Liver (tissue), 8 donors: ENCODE measurements at regions not wholly inside any gene's neighbourhood (a gene's known extent, or its start where the extent isn't known, plus 50 kb on each side); places are given as distances from the start of the nearest gene placed in this dataset.

ENCODE experiments used
- DNase-seq: peaks from one replicate; pipeline ENCODE4 v3.0.0-alpha.2; 2017; ENCODE audit warnings: low spot score
- H3K27ac ChIP-seq, 2 donors: one replicate each; pipeline ENCODE4 v1.7.0; 2013; ENCODE audit warnings: inconsistent platforms in 2 of 2, low read length in 2 of 2, control low read depth in 1 of 2, low read depth in 1 of 2, mild to moderate bottlenecking in 1 of 2
- H3K27me3 ChIP-seq, 4 donors: one replicate each; pipeline versions ENCODE4 v1.6.1 to v1.7.0; 2013; ENCODE audit warnings: low read length in 3 of 4, inconsistent platforms in 1 of 4, mild to moderate bottlenecking in 1 of 4, moderate library complexity in 1 of 4; ENCODE audit not compliant: control insufficient read depth in 4 of 4, insufficient read depth in 4 of 4
- H3K36me3 ChIP-seq, 4 donors: one replicate each; pipeline versions ENCODE4 v1.6.1 to v1.7.0; 2013; ENCODE audit warnings: low read length in 3 of 4, mild to moderate bottlenecking in 3 of 4, low read depth in 1 of 4, moderate library complexity in 1 of 4; ENCODE audit not compliant: control insufficient read depth in 4 of 4, insufficient read depth in 3 of 4
- H3K4me1 ChIP-seq, 4 donors: one replicate each; pipeline versions ENCODE4 v1.6.1 to v1.7.0; 2013; ENCODE audit warnings: low read length in 3 of 4, mild to moderate bottlenecking in 3 of 4, moderate library complexity in 1 of 4; ENCODE audit not compliant: control insufficient read depth in 4 of 4, insufficient read depth in 4 of 4
- H3K4me3 ChIP-seq, 3 donors: one replicate each; pipeline versions ENCODE4 v1.6.1 to v1.7.0; 2013; ENCODE audit warnings: low read length in 3 of 3, control low read depth in 1 of 3, low read depth in 1 of 3, mild to moderate bottlenecking in 1 of 3
- H3K9ac ChIP-seq, 2 donors: one replicate each; pipeline ENCODE4 v1.7.0; 2013; ENCODE audit warnings: low read length in 2 of 2, mild to moderate bottlenecking in 2 of 2, moderate library complexity in 2 of 2, control low read depth in 1 of 2, low read depth in 1 of 2
- H3K9me3 ChIP-seq, 4 donors: one replicate each; pipeline versions ENCODE4 v1.6.1 to v1.7.0; 2013; ENCODE audit warnings: low read length in 3 of 4; ENCODE audit not compliant: control insufficient read depth in 4 of 4
- EGR1 ChIP-seq, 2 donors: IDR thresholded peaks; 2 replicates each; pipeline ENCODE4 v1.6.1; 2016 to 2018; ENCODE audit warnings: antibody characterized with exemption in 2 of 2, low read depth in 2 of 2
- FOXA1 ChIP-seq: IDR thresholded peaks from 2 replicates; pipeline ENCODE4 v1.6.1; 2016; ENCODE audit warnings: antibody characterized with exemption
- FOXA2 ChIP-seq: IDR thresholded peaks from 2 replicates; pipeline ENCODE4 v1.6.1; 2016; ENCODE audit warnings: antibody characterized with exemption
- GABPA ChIP-seq, 2 donors: IDR thresholded peaks in 1 of 2; conservative IDR thresholded peaks in 1 of 2; 2 replicates each; pipeline ENCODE4 v1.6.1; 2016; ENCODE audit warnings: antibody characterized with exemption in 2 of 2, mild to moderate bottlenecking in 1 of 2, moderate library complexity in 1 of 2
- HNF4A ChIP-seq, 2 donors: conservative IDR thresholded peaks; 2 replicates each; pipeline ENCODE4 v1.6.1; 2016; ENCODE audit warnings: antibody characterized with exemption in 2 of 2, mild to moderate bottlenecking in 2 of 2
- HNF4G ChIP-seq: IDR thresholded peaks from 2 replicates; pipeline ENCODE4 v1.6.1; 2016; ENCODE audit warnings: antibody characterized with exemption
- JUND ChIP-seq, 2 donors: IDR thresholded peaks; 2 replicates each; pipeline ENCODE4 v1.6.1; 2016; ENCODE audit warnings: antibody characterized with exemption in 2 of 2
- RAD21 ChIP-seq, 2 donors: IDR thresholded peaks; 2 replicates each; pipeline ENCODE4 v1.6.1; 2016; ENCODE audit warnings: antibody characterized with exemption in 2 of 2, mild to moderate bottlenecking in 2 of 2
- RXRA ChIP-seq, 2 donors: IDR thresholded peaks; 2 replicates each; pipeline ENCODE4 v1.6.1; 2017 to 2018; ENCODE audit warnings: antibody characterized with exemption in 2 of 2, mild to moderate bottlenecking in 1 of 2
- SP1 ChIP-seq: IDR thresholded peaks from 2 replicates; pipeline ENCODE4 v1.6.1; 2018; ENCODE audit warnings: antibody characterized with exemption, mild to moderate bottlenecking
- TAF1 ChIP-seq: conservative IDR thresholded peaks from 2 replicates; pipeline ENCODE4 v1.6.1; 2016; ENCODE audit warnings: antibody characterized with exemption, mild to moderate bottlenecking
- YY1 ChIP-seq: IDR thresholded peaks from 2 replicates; pipeline ENCODE4 v1.6.1; 2016; ENCODE audit warnings: antibody characterized with exemption, mild to moderate bottlenecking
- WGBS: extraction: QIAGEN DNeasy Blood & Tissue Kit; methylation state at CpG from one replicate; pipeline ENCODE4 v1.1.7; 2013; 5-methylcytosine and 5-hydroxymethylcytosine counted together
- TF ChIP-seq, protein P1 (sequence below): fragments of 150-350 bp; IDR thresholded peaks from 2 replicates; pipeline ENCODE4 v1.5.1; 2017; ENCODE audit warnings: improper control_type of control experiment, low read depth, low read length; ENCODE audit not compliant: missing input control
- TF ChIP-seq, protein P2 (sequence below): IDR thresholded peaks from 2 replicates; pipeline ENCODE4 v1.6.1; 2016; ENCODE audit warnings: antibody characterized with exemption
- TF ChIP-seq, protein P3 (sequence below): IDR thresholded peaks from 2 replicates; pipeline ENCODE4 v1.6.1; 2016; ENCODE audit warnings: antibody characterized with exemption
- TF ChIP-seq, protein P4 (sequence below): IDR thresholded peaks from 2 replicates; pipeline ENCODE4 v1.6.1; 2016; ENCODE audit warnings: antibody characterized with exemption, mild to moderate bottlenecking
- TF ChIP-seq, protein P5 (sequence below): IDR thresholded peaks from 2 replicates; pipeline ENCODE4 v1.6.1; 2016; ENCODE audit warnings: antibody characterized with exemption
- donor health status: healthy.
- donor health status: healthy.
- donor health status: healthy.
- donor health status: healthy.
- donor health status: healthy.

DNA sequence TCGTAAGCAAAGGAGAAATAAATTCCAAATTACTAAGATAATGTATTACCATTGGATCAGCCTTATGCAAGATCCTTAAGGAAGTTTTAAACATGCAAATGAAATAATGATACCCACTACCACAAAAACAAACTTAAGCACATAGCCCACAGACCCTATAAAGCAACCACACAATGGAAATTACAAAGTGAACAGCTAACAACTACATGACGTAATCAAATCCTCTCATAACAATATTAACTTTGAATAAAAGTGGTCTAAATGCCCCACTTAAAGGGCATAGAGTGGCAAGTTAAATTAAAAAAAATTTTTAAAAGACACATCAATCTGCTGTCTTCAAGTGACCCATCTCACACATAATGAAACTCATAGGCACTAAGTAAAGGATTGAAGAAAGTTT, 397.3 kb upstream of the SEMA3A start:
- H3K27me3 ChIP-seq = no peaks in the 10 kb centered on the region
- H3K9me3 ChIP-seq = no peaks in the 10 kb centered on the region
- H3K9ac ChIP-seq = no peak overlapping the region
- no peak overlapping the region for H3K4me3 ChIP-seq
- no peaks in the 10 kb centered on the region for H3K4me1 ChIP-seq
- TF ChIP-seq, protein P1, sequence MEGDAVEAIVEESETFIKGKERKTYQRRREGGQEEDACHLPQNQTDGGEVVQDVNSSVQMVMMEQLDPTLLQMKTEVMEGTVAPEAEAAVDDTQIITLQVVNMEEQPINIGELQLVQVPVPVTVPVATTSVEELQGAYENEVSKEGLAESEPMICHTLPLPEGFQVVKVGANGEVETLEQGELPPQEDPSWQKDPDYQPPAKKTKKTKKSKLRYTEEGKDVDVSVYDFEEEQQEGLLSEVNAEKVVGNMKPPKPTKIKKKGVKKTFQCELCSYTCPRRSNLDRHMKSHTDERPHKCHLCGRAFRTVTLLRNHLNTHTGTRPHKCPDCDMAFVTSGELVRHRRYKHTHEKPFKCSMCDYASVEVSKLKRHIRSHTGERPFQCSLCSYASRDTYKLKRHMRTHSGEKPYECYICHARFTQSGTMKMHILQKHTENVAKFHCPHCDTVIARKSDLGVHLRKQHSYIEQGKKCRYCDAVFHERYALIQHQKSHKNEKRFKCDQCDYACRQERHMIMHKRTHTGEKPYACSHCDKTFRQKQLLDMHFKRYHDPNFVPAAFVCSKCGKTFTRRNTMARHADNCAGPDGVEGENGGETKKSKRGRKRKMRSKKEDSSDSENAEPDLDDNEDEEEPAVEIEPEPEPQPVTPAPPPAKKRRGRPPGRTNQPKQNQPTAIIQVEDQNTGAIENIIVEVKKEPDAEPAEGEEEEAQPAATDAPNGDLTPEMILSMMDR = no peak
- TF ChIP-seq HNF4G (no peak), HNF4A (conservative IDR thresholded peaks at IDR 0.05) (no peak), GABPA (IDR thresholded peaks at IDR 0.05 in 1 of 2, conservative IDR thresholded peaks at IDR 0.05 in 1 of 2) (no peak), JUND (IDR thresholded peaks at IDR 0.05) (no peak), YY1 (no peak), EGR1 (IDR thresholded peaks at IDR 0.05; ENCODE audit: low read depth in 2 of 2) (no peak), RXRA (IDR thresholded peaks at IDR 0.05) (no peak), FOXA2 (no peak), FOXA1 (no peak), TAF1 (no peak), SP1 (no peak), RAD21 (IDR thresholded peaks at IDR 0.05) (no peak)
- TF ChIP-seq, protein P2, sequence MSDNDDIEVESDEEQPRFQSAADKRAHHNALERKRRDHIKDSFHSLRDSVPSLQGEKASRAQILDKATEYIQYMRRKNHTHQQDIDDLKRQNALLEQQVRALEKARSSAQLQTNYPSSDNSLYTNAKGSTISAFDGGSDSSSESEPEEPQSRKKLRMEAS = no peak
- TF ChIP-seq, protein P3, sequence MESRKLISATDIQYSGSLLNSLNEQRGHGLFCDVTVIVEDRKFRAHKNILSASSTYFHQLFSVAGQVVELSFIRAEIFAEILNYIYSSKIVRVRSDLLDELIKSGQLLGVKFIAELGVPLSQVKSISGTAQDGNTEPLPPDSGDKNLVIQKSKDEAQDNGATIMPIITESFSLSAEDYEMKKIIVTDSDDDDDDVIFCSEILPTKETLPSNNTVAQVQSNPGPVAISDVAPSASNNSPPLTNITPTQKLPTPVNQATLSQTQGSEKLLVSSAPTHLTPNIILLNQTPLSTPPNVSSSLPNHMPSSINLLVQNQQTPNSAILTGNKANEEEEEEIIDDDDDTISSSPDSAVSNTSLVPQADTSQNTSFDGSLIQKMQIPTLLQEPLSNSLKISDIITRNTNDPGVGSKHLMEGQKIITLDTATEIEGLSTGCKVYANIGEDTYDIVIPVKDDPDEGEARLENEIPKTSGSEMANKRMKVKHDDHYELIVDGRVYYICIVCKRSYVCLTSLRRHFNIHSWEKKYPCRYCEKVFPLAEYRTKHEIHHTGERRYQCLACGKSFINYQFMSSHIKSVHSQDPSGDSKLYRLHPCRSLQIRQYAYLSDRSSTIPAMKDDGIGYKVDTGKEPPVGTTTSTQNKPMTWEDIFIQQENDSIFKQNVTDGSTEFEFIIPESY = no peak
- TF ChIP-seq, protein P4, sequence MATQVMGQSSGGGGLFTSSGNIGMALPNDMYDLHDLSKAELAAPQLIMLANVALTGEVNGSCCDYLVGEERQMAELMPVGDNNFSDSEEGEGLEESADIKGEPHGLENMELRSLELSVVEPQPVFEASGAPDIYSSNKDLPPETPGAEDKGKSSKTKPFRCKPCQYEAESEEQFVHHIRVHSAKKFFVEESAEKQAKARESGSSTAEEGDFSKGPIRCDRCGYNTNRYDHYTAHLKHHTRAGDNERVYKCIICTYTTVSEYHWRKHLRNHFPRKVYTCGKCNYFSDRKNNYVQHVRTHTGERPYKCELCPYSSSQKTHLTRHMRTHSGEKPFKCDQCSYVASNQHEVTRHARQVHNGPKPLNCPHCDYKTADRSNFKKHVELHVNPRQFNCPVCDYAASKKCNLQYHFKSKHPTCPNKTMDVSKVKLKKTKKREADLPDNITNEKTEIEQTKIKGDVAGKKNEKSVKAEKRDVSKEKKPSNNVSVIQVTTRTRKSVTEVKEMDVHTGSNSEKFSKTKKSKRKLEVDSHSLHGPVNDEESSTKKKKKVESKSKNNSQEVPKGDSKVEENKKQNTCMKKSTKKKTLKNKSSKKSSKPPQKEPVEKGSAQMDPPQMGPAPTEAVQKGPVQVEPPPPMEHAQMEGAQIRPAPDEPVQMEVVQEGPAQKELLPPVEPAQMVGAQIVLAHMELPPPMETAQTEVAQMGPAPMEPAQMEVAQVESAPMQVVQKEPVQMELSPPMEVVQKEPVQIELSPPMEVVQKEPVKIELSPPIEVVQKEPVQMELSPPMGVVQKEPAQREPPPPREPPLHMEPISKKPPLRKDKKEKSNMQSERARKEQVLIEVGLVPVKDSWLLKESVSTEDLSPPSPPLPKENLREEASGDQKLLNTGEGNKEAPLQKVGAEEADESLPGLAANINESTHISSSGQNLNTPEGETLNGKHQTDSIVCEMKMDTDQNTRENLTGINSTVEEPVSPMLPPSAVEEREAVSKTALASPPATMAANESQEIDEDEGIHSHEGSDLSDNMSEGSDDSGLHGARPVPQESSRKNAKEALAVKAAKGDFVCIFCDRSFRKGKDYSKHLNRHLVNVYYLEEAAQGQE = no peak
- TF ChIP-seq, protein P5, sequence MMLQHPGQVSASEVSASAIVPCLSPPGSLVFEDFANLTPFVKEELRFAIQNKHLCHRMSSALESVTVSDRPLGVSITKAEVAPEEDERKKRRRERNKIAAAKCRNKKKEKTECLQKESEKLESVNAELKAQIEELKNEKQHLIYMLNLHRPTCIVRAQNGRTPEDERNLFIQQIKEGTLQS = no peak
- H3K27ac ChIP-seq = no peak overlapping the region
- DNase-seq = no peak
- H3K36me3 ChIP-seq = no peaks in the 10 kb centered on the region
- WGBS = 85% methylated on average over 2 of the region's 2 CpGs

DNA sequence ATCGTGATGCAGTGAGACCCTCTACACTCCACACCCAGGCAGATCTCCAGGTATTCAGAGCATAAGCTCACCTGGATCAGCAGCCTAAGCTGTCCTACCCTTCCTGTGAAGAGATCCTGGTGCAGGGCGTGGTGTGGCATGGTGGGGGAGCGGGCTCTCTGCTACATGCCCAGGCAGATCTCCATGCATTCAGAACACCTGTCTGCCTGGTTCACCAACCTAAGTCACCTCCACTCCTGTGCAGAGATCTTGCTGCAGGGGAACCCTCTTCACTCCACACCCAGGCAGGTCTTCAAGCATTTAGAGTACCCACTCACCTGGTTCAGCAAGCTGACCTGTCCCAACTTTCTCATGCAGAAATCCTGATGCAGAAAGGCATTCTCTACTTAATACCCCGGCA, 394.4 kb upstream of the SEMA3A start:
- Histone ChIP-seq H3K36me3 (no peaks in the 10 kb centered on the region), H3K27me3 (no peaks in the 10 kb centered on the region), H3K27ac (no peak overlapping the region), H3K9me3 (no peaks in the 10 kb centered on the region), H3K9ac (no peak overlapping the region), H3K4me3 (no peak overlapping the region), H3K4me1 (no peaks in the 10 kb centered on the region)
- WGBS = 85% methylated on average over 4 of the region's 4 CpGs
- DNase-seq = no peak
- TF ChIP-seq, protein P5 = no peak
- TF ChIP-seq TAF1 = no peak
- TF ChIP-seq SP1 = no peak
- TF ChIP-seq, protein P3 = no peak
- no peak for TF ChIP-seq RAD21 (IDR thresholded peaks at IDR 0.05)
- TF ChIP-seq FOXA1 = no peak
- TF ChIP-seq, protein P2 = no peak
- TF ChIP-seq JUND (IDR thresholded peaks at IDR 0.05) = no peak
- TF ChIP-seq RXRA (IDR thresholded peaks at IDR 0.05) = no peak
